ENCODE measurements at regions not wholly inside any gene's neighbourhood (a gene's known extent, or its start where the extent isn't known, plus 50 kb on each side); places are given as distances from the start of the nearest gene placed in this dataset.
"Not testable (repeated sequence)": the region's sequence is repeated elsewhere in the genome, so short reads cannot be mapped to it uniquely, and the experiment has no call there.

DNA sequence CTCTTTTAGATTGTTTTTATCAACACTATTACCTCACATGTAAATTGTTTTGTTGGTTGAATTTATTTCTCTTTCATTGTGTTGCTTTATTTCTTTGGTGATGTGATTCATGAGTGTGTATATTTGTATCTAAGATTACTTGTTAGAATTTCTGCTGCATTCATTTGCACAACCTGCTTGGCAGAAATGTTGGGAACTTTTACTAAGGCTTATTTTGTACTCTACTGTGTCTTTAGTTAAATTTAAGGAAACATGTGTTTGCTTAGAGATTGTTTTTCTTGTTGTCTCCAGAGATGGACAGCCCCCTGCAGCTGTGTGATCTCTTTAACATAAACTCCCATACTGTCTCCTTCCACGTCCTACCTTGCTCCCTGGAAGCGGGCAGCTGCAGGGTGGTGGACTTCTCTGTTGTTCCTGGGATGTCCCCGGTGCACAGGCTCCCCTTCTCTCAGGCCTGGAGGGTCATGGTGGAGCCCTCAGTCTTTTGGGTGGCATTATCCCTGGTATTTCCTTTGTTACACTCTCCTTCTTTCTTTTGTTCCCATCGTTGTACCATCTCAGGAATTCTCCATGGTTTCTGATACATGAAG is 212.0 kb upstream of the SPRY2 start:
- no peak for DNase-seq

DNA sequence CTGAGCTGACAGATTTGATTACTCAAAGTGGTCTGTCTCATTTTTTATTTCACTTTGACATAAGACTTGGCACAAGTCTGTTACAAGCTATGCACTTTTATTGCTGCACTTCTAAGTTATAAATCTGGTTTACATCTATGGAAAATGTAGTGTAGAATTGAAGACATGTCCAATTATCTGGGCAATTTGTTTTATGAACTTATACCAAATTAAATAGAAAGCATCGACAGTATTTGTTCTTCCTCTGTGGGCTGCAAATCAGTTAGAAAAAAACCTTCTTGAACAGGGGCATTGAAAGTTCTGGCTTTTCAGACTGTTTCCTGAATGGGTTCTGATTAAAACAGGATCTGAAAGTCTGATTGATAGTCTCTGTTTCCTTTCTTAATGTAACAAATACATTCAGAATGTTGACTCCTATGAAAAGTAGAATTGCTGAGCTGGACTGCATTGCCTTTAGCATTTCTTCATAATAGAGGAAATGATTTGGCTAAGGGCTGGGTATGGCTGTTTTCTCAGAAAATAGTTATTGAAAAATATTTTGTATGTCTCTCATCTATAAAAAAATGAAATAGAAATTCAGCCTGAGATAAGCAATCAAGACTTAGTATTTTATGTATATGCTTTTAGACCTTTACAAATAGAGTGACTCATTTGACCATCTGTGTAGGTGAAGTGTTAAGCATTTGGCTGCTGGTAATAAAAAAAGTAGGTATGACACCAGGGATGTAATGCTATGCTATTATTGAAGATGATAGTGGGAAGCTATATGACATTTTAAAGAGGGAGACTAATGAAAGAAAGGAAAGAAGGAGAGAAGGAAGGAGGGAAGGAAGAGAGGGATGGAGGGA is 210.9 kb upstream of the SPRY2 start:
- DNase-seq = no peak

DNA sequence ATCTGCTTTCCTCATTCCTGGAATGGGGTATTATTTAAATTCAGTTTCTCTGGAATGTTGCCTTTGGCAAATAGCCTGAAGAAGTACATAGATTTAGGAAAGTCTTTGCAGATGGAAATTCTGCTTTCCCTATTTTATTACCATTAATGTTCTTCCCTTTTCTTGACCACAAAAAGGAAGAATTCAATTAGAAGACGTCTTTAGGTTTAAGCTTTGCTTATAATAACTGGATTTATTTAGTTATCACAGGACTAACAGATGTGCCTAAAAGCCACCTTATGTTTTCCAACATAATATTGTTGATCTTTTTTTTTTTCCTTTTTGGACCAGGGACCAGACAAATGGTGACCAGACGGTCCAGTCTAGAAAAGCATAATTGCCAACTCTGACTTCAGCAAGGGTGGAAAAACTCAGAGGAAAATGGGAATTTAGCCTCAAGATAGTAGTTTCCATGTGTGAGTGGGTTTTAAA is 210.1 kb upstream of the SPRY2 start:
- no peak for DNase-seq

DNA sequence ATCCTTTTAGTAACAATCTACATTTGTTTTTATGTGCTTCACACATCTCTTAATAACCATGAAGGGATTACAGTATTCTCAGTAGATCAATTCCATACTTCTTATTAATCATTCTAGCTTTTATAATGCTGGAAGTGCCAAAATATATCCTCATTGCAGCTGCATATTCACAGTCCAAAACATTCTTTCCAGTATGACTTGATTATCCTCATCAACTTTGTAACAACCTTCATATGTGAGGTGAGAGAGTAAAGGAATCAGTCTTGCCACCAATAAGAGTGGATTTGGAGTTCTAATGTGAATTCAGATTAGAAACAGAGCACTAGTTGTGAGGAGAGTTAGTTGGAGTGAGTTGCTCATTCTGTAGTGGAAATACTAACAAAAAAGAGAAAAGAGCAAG is 208.0 kb upstream of the SPRY2 start:
- no peak for DNase-seq

DNA sequence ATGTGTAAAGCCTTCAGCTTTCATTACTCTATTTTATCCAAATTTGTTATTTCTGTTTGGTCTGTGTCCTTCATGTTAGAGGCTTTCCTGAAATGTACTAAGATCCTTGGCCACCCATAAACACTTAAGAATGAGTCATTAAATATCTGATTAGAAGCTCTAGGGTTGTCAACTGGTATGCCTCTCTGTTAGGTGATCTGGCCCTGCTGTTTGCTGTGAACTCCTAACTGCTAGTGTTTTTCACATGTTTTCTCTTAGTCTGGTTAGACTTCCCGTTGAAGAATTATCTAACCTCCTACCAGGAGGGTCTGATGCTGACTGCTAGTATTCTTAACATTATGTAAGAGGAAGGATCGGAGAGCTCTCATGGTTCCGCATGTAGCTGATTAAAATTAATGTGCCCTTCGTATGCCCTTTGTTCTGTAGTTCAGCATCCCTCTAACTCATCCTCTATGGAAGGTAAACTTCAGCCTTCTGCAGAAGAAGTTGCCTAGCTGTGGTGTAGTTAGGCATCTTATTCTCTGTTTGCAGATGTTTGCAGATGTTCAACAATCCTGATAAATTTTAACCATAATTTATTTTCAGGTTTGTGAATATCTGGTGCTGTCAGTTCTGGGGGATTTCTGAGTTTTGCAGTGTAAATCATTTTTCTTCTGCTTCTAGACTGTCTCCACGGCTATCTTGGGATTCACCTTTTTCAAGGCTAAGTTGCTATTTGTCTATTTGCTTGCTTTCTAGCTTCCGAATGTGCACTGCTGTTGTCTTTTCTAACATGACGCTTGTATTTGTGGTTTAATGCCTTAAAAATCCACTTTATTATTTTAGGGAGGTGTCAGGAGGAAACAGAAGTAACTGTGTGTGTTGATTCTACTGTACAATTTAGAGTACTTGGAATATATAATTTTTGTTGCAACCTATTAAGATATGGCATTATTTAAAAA is 207.2 kb upstream of the SPRY2 start:
- DNase-seq = no peak

DNA sequence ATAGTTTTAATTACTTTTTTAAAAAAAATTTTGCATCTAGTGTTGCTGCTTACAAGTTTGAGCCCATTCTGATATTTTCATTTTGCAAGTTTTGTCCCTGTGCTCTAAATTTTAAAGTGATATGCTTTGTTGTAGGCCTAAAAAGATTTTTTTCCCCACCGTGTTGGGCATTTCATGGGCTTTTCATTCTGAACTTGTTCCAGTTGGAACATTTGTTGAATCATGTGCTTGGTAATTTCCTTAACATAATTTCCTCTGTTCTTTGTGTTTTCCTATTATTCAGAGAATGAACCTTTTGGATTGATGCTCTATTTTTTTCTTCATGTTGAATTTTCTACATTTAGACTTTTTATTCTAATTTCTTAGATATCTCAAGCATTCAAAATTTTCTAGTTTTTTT is 206.4 kb upstream of the SPRY2 start:
- no peak for DNase-seq

DNA sequence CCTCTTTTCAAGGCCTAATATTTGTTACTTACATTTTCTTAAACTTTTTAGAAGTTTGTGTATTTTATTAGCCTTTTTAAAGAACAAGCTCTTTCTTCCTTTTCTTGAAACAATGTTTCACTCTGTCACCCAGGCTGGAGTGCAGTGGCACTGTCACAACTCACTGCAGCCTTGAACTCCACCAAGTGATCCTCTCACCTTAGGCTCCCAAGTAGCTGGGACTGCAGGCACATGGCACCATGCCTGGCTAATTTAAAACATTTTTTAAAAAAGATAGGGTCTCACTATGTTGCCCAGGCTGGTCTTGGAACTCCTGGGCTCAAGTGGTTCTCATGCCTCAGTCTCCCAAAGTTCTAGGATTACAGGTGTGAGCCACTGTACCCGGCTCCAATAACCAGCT is 192.2 kb upstream of the SPRY2 start:
- no peak for DNase-seq

DNA sequence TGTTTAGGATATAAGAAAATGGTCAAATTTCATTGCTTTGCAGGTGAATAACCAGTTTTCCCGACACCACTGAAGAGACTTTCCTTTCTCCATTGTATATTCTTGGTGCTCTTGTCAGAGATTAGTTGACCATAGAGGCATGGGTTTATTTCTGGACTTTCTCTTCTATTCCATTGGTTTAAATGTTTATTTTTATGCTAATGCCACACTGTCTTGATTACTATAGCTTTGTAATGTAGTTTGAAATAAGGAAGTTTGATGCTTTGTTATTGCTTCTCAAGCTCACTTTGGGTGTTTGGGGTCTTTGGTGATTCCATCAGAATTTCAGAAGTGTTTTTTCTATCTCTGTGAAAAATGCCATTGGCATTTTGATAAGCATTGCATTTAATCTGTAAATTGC is 190.0 kb upstream of the SPRY2 start:
- DNase-seq = no peak

DNA sequence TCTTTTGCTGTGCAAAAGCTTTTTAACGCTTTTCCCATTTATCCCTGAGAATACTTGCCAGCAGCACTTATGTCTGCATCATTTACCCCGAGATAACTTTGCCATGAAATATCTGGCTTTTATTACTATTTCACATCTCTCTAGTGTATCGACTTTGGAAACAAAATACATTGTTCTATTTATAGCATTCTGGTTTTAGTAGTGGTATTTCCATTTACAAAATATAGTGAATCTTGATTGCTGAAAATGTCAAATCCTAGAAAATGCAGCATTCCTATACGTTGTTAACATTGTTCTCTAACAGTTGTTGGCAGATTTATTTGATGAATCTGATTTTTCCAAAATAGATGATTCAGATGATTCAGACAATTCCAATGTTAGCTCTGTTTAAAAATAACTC is 189.3 kb upstream of the SPRY2 start:
- DNase-seq = no peak

DNA sequence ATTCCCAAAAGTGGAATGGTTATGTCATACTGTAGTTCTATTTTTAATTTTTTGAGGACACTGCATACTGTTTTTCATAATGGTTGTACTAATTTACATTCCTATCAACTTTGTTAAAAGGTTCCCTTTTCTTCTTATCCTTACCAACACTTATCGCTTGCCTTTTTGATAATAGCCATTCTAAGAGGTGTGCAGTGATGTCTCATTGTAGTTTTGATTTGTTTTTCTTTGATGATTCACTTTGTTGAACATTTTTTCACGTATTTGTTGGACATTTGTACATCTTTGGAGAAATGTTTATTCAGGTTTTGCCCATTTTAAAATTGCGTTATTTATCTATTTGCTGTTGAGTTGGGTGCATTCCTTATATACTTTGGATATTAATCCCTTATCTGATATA is 188.8 kb upstream of the SPRY2 start:
- DNase-seq = no peak

DNA sequence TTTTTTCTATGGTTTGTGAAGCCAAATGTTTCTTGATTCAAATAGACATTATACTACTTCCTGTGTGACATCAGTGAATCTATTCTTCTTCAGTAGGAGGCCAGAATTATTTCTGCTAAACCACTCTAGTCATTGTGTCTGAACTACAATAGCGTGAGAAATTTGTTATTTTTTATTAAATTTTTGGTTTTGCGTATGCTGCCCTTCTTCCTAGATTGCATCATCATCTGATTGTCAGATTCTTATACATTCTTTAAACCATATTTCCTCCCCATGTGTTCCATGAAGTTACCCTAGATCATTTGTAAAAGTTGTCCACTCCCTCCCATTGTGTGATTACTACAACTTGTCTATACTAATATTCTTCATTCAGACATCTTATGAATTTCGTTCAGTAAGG is 187.8 kb upstream of the SPRY2 start:
- DNase-seq = no peak

DNA sequence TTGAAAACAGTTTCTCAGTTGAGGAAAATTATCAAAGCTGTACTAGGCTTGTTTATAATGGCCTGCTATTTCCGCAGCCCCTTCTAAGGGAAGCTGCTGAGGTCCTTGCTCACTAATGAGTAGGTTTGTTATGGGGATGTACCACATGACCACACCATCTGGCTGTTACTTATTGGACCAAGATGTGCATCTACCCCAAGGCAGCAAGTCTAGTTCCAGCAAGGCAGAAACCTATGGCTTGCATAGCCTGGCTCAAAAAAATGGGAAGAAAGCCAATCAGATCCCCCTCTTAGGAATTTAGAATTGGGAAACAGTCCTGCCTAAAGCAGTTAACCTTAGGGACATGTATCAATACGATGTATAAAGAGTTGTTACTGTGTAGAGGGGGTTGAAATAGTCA is 186.5 kb upstream of the SPRY2 start:
- DNase-seq = no peak

DNA sequence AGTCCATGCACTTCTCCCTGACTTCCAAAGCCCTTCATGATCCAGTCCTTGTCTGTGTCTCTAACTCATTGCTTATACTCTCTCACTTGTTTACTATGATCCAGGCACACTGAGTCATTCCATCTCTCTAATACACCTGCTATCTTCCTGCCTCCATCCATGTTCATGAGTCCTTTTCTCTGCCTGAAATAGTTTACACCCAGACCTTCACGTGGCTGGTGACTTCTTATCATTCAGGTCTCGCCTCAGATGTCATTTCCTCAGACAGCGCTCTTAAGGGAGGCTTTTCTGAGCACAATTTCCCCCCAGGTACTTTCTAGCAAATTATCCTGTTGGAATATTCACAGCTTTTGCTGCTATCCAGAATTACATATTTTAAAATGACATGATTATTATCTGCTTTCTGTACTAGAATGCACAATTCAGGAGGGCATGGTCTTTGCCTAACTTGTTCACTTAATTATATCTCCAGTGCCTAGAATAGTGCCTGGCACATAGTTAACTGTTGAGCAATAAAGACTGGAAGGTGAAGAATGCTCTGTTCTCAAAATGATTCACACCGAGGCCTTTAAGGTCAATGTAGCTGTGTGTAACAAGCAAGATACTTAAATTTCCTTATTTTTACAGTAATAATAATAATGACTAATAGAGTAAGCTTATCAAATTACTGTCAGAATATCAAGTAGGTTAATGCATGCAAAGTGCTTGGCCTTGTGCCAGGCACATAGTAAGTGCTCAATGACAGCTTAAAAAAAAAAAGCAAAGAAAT is 183.7 kb upstream of the SPRY2 start:
- DNase-seq = no peak

DNA sequence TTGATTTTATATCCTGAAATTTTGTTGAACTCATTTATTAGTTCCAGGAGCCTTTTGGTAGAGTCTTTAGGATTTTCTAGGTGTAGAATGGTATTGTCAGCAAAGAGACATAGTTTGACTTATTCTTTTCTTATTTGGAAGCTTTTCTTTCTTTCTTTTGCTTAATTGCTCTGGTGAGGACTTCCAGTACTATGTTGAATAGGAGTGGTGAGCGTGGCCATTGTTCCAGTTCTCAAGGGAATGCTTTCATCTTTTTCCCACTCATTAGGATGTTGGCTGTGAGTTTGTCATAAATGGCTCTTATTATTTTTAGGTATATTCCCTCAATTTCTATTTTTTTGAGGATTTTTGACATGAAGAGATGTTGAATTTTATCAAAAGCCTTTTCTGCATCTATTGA is 182.2 kb upstream of the SPRY2 start:
- DNase-seq = no peak

DNA sequence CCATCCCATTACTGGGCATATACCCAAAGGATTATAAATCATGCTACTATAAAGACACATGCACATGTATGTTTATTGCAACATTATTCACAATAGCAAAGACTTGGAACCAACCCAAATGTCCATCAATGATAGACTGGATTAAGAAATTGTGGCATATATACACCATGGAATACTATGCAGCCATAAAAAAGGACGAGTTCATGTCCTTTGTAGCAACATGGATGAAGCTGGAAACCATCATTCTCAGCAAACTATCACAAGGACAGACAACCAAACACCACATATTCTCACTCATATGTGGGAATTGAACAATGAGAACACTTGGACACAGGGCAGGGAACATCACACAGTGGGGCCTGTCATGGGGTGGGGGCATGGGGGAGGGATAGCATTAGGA is 181.5 kb upstream of the SPRY2 start:
- DNase-seq = not testable (repeated sequence)

DNA sequence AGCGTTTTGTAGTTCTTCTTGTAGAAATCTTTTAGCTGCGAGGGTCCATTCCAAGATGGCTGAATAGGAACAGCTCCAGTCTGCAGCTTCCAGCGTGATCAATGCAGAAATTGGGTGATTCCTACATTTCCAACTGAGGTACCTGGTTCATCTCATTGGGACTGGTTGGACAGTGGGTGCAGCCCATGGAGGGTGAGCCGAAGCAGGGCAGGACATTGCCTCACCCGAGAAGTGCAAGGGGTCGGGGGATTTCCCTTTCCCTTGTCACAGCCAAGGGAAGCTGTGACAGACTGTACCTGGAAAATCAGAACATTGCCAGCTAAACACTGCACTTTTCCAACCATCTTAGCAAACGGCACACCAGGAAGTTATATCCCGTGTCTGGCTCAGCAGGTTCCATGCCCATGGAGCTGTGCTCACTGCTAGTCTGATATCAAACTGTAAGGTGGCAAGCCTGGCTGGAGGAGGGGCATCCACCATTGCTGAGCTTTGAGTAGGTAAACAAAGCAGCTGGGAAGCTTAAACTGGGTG is 176.0 kb upstream of the SPRY2 start:
- no peak for DNase-seq

DNA sequence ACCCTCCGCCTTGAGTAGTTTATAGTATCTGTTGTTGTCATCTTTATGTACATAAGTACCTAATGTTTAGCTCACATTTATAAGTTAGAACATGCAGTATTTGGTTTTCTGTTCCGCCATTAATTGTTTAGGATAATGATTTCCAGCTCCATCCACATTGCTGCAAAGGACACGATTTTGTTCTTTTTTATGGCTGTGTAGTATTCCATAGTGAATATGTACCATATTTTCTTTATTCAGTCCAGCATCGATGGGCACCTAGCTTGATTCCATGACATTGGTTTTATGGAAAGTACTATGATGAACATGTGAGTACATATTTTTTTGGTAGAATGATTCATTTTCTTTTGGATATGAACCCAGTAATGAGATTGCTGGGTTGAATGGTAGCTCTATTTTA is 174.4 kb upstream of the SPRY2 start:
- DNase-seq = no peak

DNA sequence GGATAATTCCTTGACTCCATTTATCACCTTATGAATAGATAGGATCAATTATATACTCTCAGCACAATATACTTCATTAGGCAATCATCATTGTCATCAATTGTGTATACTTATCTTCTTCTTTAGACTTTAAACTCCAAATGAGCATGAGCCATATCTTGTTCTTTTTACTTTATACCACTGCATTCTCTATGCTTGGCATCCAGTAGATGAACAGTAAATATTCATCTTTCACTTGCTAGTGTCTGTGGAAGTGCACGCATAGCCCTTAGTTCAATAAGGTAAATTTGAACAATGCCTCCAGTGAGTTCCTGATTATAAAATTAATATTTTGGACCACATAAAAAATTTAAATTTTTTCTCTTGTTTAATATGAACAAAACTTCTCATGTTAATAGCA is 172.3 kb upstream of the SPRY2 start:
- no peak for DNase-seq

DNA sequence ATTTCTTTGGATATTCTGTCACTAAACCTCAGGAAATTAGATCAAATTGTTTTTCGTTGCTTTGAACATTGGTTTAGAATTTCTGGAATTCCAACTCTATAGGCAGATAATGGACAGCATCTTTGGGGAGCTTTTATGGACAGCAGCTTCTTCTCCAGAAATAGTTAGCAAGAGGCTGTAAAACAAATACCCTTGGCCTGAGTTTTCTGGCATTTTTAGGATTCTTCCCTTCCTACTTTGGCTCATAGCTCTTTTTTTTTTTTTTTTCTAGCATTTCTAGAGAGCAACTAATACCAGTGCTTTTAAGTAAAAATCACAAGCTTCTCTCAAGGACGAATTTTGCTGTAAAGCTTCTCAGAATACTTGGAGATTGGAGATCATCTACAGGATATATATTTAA is 169.8 kb upstream of the SPRY2 start:
- no peak for DNase-seq

DNA sequence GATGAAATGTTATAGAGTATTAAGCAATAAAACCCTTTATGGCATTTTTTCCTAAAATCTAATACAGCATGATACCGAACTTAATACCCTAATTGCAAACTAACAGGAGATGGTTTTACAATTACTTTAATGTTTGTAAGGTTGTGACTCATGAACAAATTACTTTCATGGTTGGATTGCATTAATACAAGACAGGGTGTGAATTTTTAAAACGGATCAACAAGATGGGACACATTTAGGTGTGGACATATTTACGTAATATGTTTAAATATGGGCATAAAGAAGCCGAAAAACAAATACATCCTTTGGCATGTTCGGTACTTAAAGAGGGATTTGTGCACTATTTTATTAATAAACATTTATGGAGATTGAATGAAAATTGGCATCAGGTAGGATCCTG is 168.3 kb upstream of the SPRY2 start:
- DNase-seq = no peak

DNA sequence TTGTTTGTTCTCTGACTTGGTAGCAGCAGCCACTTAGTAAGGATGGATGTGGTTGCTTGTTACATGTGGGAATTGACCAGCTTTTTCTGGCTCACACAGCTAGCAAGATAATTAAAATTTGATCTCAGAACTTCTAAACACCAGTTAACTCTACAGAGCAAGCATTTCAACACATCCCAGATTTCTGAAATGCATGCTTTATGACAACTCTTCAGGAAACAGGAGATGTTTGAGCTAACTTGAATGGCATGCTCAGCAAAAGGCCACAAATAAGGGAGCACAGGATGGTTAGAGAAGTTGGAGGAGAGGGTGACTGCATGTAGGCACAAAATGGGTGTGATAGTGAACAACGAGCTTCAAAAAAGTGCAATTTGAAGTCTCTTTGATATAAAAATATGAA is 167.1 kb upstream of the SPRY2 start:
- DNase-seq = no peak

DNA sequence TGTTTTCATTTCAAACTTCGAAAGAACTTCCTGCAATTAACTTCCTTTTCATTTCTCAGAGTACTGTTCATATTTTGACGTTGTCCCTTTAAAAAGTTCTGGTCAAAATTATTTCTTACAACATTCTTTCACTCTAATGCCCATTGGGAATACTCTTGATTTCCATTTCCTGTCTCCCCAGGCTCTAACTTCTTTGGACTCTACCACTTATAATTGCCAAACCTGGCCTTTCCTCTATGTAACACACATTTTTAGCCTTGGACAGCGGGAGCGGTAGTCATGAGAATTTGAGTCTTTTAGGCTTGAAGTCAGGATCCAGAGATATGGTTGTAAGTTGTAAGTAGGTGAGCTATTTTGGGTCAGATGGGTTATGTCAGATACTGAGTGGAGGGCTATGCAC is 163.5 kb upstream of the SPRY2 start:
- no peak for DNase-seq

DNA sequence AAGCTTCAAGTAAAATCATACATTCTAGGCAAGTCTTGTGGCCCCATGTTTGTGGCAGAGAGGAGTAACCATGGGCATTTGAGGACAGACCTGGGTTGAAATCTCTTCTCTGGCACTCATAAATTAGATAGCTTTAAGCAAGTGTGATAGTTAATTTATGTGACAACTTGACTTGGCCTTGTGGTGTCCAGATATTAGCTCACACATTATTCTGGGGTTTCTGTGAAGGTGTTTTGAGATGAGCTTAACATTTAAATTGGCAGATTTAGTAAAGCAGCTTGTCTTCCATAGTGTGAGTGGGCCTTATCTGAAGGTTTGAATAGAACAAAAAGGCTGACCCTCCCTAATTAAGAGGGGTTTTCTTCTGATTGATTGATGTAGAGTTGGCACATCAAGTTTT is 161.4 kb upstream of the SPRY2 start:
- DNase-seq = no peak

Data from stimulated activated CD4-positive, alpha-beta T cell treated with anti-CD3 and anti-CD28 coated beads, Interleukin-4, amount 100 ng/mL, for 24 hours (primary cell).